LNCAP (cell line): ENCODE measurements at regions not wholly inside any gene's neighbourhood (a gene's known extent, or its start where the extent isn't known, plus 50 kb on each side); places are given as distances from the start of the nearest gene placed in this dataset.

Source experiments
- TF ChIP-seq, protein P1 (sequence below): fragments of 450-650 bp; IDR thresholded peaks from 2 replicates; pipeline ENCODE4 v1.5.1; 2017; ENCODE audit warnings: mild to moderate bottlenecking

- TF ChIP-seq, protein P1, sequence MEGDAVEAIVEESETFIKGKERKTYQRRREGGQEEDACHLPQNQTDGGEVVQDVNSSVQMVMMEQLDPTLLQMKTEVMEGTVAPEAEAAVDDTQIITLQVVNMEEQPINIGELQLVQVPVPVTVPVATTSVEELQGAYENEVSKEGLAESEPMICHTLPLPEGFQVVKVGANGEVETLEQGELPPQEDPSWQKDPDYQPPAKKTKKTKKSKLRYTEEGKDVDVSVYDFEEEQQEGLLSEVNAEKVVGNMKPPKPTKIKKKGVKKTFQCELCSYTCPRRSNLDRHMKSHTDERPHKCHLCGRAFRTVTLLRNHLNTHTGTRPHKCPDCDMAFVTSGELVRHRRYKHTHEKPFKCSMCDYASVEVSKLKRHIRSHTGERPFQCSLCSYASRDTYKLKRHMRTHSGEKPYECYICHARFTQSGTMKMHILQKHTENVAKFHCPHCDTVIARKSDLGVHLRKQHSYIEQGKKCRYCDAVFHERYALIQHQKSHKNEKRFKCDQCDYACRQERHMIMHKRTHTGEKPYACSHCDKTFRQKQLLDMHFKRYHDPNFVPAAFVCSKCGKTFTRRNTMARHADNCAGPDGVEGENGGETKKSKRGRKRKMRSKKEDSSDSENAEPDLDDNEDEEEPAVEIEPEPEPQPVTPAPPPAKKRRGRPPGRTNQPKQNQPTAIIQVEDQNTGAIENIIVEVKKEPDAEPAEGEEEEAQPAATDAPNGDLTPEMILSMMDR = no peak
Observed at GRCh38 chr6:111941686-111942330, 68.6 kb upstream of the FYN start.

DNA sequence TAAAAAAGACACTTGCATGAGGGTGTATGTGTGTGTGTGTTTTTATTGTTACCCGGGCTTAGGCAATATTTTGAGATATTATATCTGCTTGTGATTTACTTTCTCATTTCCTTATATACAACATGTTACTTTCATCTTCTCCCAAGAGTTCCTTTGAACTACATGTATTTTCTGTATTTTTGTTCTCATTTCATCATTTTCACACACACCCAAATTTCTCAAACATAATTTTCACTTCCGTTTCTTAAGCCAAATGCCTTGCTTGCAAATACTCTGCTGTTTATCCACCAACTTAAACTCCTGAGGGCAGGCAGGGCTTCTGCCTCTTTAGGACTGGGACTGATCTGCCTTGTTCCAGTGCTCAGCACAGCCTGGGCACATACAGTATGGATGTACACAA, 69.3 kb upstream of the FYN start:
- TF ChIP-seq, protein P1 = no peak

- TF ChIP-seq, protein P1 = no peak
Observed at GRCh38 chr6:111943266-111943665, 70.0 kb upstream of the FYN start.

- TF ChIP-seq, protein P1 = no peak
Observed at GRCh38 chr6:111943726-111944125, 70.5 kb upstream of the FYN start.

- TF ChIP-seq, protein P1 = no peak
Observed at GRCh38 chr6:111944541-111944940, 71.3 kb upstream of the FYN start.

DNA sequence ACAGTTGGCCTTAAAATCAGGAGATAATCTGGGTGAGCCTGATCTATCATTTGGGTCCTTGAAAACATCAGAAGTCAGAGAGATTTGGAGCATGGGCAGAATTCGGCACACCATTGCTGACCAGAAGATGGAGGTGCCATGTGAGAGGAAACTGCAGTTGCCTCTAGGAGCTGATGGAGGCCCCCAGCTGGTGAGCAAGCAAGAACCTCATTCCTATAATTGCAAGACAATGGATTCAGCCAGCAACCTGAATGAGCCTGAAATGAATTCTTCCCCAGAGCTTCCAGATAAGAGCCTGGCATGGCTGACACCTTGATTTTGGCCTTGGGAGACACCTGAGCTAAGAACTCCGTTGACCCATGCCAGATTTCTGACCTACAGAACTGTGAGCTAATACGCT, 76.3 kb upstream of the FYN start:
- TF ChIP-seq, protein P1 = no peak

DNA sequence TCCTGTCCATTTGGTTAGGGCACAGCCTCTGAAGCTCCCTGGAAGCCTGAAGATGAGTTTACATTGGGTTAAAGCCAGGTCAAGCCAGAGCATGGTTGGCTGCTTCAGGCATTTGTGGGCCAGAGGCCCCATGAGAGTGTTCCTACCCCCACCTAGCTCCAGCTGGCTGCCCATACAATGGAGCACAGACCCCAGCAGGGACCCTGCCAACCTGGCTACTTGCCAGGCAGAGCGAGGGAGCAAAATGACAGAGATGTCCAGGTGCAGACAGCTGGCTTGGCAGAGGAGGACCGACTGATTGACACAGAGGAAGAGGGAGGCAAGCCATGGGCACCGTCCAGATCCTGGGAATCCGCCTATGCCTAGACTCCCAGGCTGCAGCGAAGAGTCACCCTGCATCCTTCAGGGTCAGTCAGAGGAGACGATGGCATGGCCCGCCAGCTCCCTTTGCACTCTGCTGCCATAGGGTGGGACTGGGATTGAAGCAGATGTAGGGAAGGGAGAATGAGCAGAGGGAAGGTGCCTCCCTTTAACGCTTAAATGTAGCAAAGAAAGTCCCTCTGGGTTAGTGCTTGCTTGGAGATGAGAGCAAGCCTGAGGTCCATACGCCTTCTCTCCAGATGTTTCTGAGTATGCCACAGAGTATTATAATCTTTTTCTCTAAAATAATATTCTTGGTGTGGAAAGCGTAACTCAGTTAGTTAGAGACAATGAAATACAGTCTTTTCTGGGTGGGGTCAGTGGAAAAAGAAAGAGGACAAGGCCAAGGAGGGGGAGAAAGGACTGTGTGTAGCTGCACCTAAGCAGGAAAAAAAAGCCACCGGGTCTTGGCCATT, 77.6 kb upstream of the FYN start:
- TF ChIP-seq, protein P1 = no peak
